Aorta (tissue), 5 donors: ENCODE measurements at regions not wholly inside any gene's neighbourhood (a gene's known extent, or its start where the extent isn't known, plus 50 kb on each side); places are given as distances from the start of the nearest gene placed in this dataset.

Source experiments
- ATAC-seq: fragments of 200-7000 bp; cut with Tn5 transposase; one replicate; pipeline ENCODE4 v1.9.1; 2022; ENCODE audit warnings: moderate library complexity; ENCODE audit not compliant: low FRiP score
- DNase-seq, 2 donors: peaks; one replicate each; pipeline ENCODE4 v3.0.0-alpha.2; 2020
- H3K27ac ChIP-seq, 2 donors: one replicate each; pipeline ENCODE4 v1.5.1; 2013; ENCODE audit warnings: low read length in 2 of 2, mild to moderate bottlenecking in 2 of 2, moderate library complexity in 2 of 2, control low read depth in 1 of 2, inconsistent platforms in 1 of 2, low read depth in 1 of 2
- H3K27me3 ChIP-seq, 2 donors: one replicate each; pipeline ENCODE4 v1.6.1; 2013; ENCODE audit warnings: control low read depth in 1 of 2, low read length in 1 of 2, mild to moderate bottlenecking in 1 of 2, moderate library complexity in 1 of 2; ENCODE audit not compliant: insufficient read depth in 2 of 2, control insufficient read depth in 1 of 2
- H3K36me3 ChIP-seq, 2 donors: one replicate each; pipeline ENCODE4 v1.6.1; 2013; ENCODE audit warnings: control low read depth in 1 of 2, low read length in 1 of 2, mild to moderate bottlenecking in 1 of 2; ENCODE audit not compliant: insufficient read depth in 2 of 2, control insufficient read depth in 1 of 2
- H3K4me1 ChIP-seq, 2 donors: one replicate each; pipeline ENCODE4 v1.6.1; 2013; ENCODE audit warnings: low read length in 2 of 2, control low read depth in 1 of 2, mild to moderate bottlenecking in 1 of 2, moderate library complexity in 1 of 2; ENCODE audit not compliant: insufficient read depth in 2 of 2, control insufficient read depth in 1 of 2
- H3K4me3 ChIP-seq, 2 donors: one replicate each; pipeline ENCODE4 v1.5.1; 2013; ENCODE audit warnings: low read length in 2 of 2, control low read depth in 1 of 2, mild to moderate bottlenecking in 1 of 2
- H3K9me3 ChIP-seq: one replicate; pipeline ENCODE4 v1.6.1; 2013; ENCODE audit warnings: mild to moderate bottlenecking, low read length; ENCODE audit not compliant: control insufficient read depth
- WGBS, 2 donors: extraction: QIAGEN DNeasy Blood & Tissue Kit; methylation state at CpG; one replicate each; pipeline ENCODE4 v1.1.7; 2013; 5-methylcytosine and 5-hydroxymethylcytosine counted together
- intact Hi-C, 2 donors: fragments of 100-400 bp; cut with DNase I; formaldehyde crosslinking; loops; one replicate each; pipeline versions ENCODE4 v1.14.2 to v1.15.0; 2022
- donor health status: healthy with polysubstance abuse.
- donor health status: Bipolar disorder and iron deficiency.
- donor health status: DM: no; HTN: no; CAD: no.
- donor health status: DM: no; HTN: no; CAD: no.
- donor health status: DM: yes; HTN: yes; CAD: no.

- intact Hi-C loops = no loop called here
- Histone ChIP-seq H3K9me3 (peaks cover 3% of the 10 kb centered on the region), H3K4me3 (no peak overlapping the region), H3K4me1 (no peaks in the 10 kb centered on the region), H3K27ac (no peak overlapping the region), H3K27me3 (no peaks in the 10 kb centered on the region), H3K36me3 (no peaks in the 10 kb centered on the region)
- ATAC-seq (no peak), DNase-seq (no peak)
- WGBS, 2 donors = 67 to 71% methylated on average over 2 of the region's 2 CpGs
Observed at GRCh38 chr2:122858075-122858702, 1102.7 kb downstream of the TSN start.

GRCh38 chr2:122858813-122859212 is 1103.4 kb downstream of the TSN start:
- Histone ChIP-seq H3K4me1 (no peaks in the 10 kb centered on the region), H3K27me3 (no peaks in the 10 kb centered on the region), H3K4me3 (no peak overlapping the region), H3K9me3 (peaks cover 3% of the 10 kb centered on the region), H3K27ac (no peak overlapping the region), H3K36me3 (no peaks in the 10 kb centered on the region)
- intact Hi-C loops = no loop called here
- no peak for DNase-seq
- ATAC-seq = no peak
- 80% methylated on average over 5 of the region's 5 CpGs for WGBS, 2 donors

- DNase-seq (no peak), ATAC-seq (no peak)
- Histone ChIP-seq H3K9me3 (peaks cover 3% of the 10 kb centered on the region), H3K4me3 (no peak overlapping the region), H3K36me3 (no peaks in the 10 kb centered on the region), H3K27ac (no peak overlapping the region), H3K27me3 (no peaks in the 10 kb centered on the region), H3K4me1 (no peaks in the 10 kb centered on the region)
- WGBS, 2 donors = 96 to 97% methylated on average over 9 of the region's 9 CpGs
- intact Hi-C loops = no loop called here
Observed at GRCh38 chr2:122859260-122859659, 1103.8 kb downstream of the TSN start.

GRCh38 chr2:122863532-122863931 is 1108.1 kb downstream of the TSN start:
- H3K27me3 ChIP-seq = no peaks in the 10 kb centered on the region
- intact Hi-C loops = no loop called here
- no peaks in the 10 kb centered on the region for H3K4me1 ChIP-seq
- H3K9me3 ChIP-seq = peaks cover 3% of the 10 kb centered on the region
- DNase-seq (no peak), ATAC-seq (no peak)
- no peak overlapping the region for H3K4me3 ChIP-seq
- WGBS, 2 donors = 65 to 66% methylated on average over 3 of the region's 3 CpGs
- no peak overlapping the region for H3K27ac ChIP-seq
- no peaks in the 10 kb centered on the region for H3K36me3 ChIP-seq

GRCh38 chr2:122864728-122865127 is 1109.3 kb downstream of the TSN start:
- intact Hi-C loops = no loop called here
- Histone ChIP-seq H3K4me3 (no peak overlapping the region), H3K9me3 (no peaks in the 10 kb centered on the region), H3K4me1 (no peaks in the 10 kb centered on the region), H3K36me3 (no peaks in the 10 kb centered on the region), H3K27ac (no peak overlapping the region), H3K27me3 (no peaks in the 10 kb centered on the region)
- no peak for ATAC-seq
- 69 to 74% methylated on average over 3 of the region's 3 CpGs for WGBS, 2 donors
- no peak for DNase-seq

- intact Hi-C loops = no loop called here
- DNase-seq (no peak), ATAC-seq (no peak)
- no peaks in the 10 kb centered on the region for H3K36me3 ChIP-seq
- H3K27ac ChIP-seq = no peak overlapping the region
- H3K4me1 ChIP-seq = no peaks in the 10 kb centered on the region
- H3K4me3 ChIP-seq = no peak overlapping the region
- no peaks in the 10 kb centered on the region for H3K9me3 ChIP-seq
- H3K27me3 ChIP-seq = no peaks in the 10 kb centered on the region
Observed at GRCh38 chr2:122866095-122866494, 1110.6 kb downstream of the TSN start.

- Histone ChIP-seq H3K27me3 (no peaks in the 10 kb centered on the region), H3K4me3 (no peak overlapping the region), H3K9me3 (no peaks in the 10 kb centered on the region), H3K4me1 (no peaks in the 10 kb centered on the region), H3K36me3 (no peaks in the 10 kb centered on the region), H3K27ac (no peak overlapping the region)
- DNase-seq = no peak
- ATAC-seq = no peak
- 46 to 53% methylated on average over 3 of the region's 3 CpGs for WGBS, 2 donors
- intact Hi-C loops = no loop called here
Observed at GRCh38 chr2:122867941-122868340, 1112.5 kb downstream of the TSN start.

GRCh38 chr2:122868646-122869275 is 1113.3 kb downstream of the TSN start:
- H3K36me3 ChIP-seq = no peaks in the 10 kb centered on the region
- intact Hi-C loops = no loop called here
- ATAC-seq = no peak

GRCh38 chr2:122873951-122874350 is 1118.5 kb downstream of the TSN start:
- WGBS, 2 donors = 78 to 86% methylated on average over 2 of the region's 2 CpGs

More at GRCh38 chr2:122868646-122869275, 1113.3 kb downstream of the TSN start:
- no peak overlapping the region for H3K4me3 ChIP-seq
- no peaks in the 10 kb centered on the region for H3K9me3 ChIP-seq
- no peaks in the 10 kb centered on the region for H3K4me1 ChIP-seq
- no peak for DNase-seq
- WGBS, 2 donors = 70 to 76% methylated on average over 6 of the region's 6 CpGs
- H3K27ac ChIP-seq = no peak overlapping the region
- H3K27me3 ChIP-seq = no peaks in the 10 kb centered on the region

More at GRCh38 chr2:122873951-122874350, 1118.5 kb downstream of the TSN start:
- no peaks in the 10 kb centered on the region for H3K36me3 ChIP-seq
- intact Hi-C loops = no loop called here
- DNase-seq = no peak
- H3K4me3 ChIP-seq = no peak overlapping the region
- no peaks in the 10 kb centered on the region for H3K4me1 ChIP-seq
- no peak overlapping the region for H3K27ac ChIP-seq
- H3K27me3 ChIP-seq = no peaks in the 10 kb centered on the region
- no peaks in the 10 kb centered on the region for H3K9me3 ChIP-seq
- no peak for ATAC-seq
